Naive thymus-derived CD8-positive, alpha-beta T cell (primary cell): ENCODE measurements at regions not wholly inside any gene's neighbourhood (a gene's known extent, or its start where the extent isn't known, plus 50 kb on each side); places are given as distances from the start of the nearest gene placed in this dataset.
A peak's percentile ranks its signal among the peaks of the same experiment; 100 is the strongest.

ENCODE experiments used
- ATAC-seq, 2 donors: fragments of 150-1000 bp; cut with Tn5 transposase in 1 of 2; sonication (Bioruptor Pico), chemical (Tn5 transposase) in 1 of 2; 1 replicate in 1 of 2; 2 replicates in 1 of 2; pipeline ENCODE4 v1.10.0; 2021; ENCODE audit warnings: mild to moderate bottlenecking in 2 of 2, moderate library complexity in 2 of 2
- POLR2A ChIA-PET: fragments of 350-600 bp; sonication (Branson Sonifier 250); formaldehyde crosslinking; loops from one replicate; lab custom pipeline; 2021; ENCODE audit warnings: antibody characterized with exemption; lab: Charles Lee
- DNase-seq, 10 donors: peaks; one replicate each; pipeline versions ENCODE4 v3.0.0 to v3.0.0-alpha.2; 2020 to 2022
- H3K27ac Mint-ChIP-seq, 10 donors: one replicate each; pipeline ENCODE4 v1.8.0; 2020 to 2022; ENCODE audit warnings: mild to moderate bottlenecking in 10 of 10, mixed read lengths in 10 of 10, moderate library complexity in 4 of 10, inconsistent platforms in 1 of 10
- H3K27me3 Mint-ChIP-seq, 5 donors: one replicate each; pipeline ENCODE4 v1.8.0; 2021 to 2022; ENCODE audit warnings: mixed read lengths in 5 of 5
- H3K36me3 Mint-ChIP-seq, 3 donors: one replicate each; pipeline ENCODE4 v1.8.0; 2020 to 2022; ENCODE audit warnings: mixed read lengths in 3 of 3, mild to moderate bottlenecking in 2 of 3, inconsistent platforms in 1 of 3
- H3K4me1 Mint-ChIP-seq, 4 donors: one replicate each; pipeline ENCODE4 v1.8.0; 2021 to 2022; ENCODE audit warnings: mixed read lengths in 4 of 4
- H3K4me3 Mint-ChIP-seq, 10 donors: one replicate each; pipeline ENCODE4 v1.8.0; 2020 to 2022; ENCODE audit warnings: mild to moderate bottlenecking in 10 of 10, mixed read lengths in 10 of 10, moderate library complexity in 6 of 10, inconsistent platforms in 1 of 10
- H3K9me3 Mint-ChIP-seq, 9 donors: one replicate each; pipeline ENCODE4 v1.8.0; 2020 to 2022; ENCODE audit warnings: mixed read lengths in 9 of 9, mild to moderate bottlenecking in 3 of 9, inconsistent platforms in 1 of 9, moderate library complexity in 1 of 9

DNA sequence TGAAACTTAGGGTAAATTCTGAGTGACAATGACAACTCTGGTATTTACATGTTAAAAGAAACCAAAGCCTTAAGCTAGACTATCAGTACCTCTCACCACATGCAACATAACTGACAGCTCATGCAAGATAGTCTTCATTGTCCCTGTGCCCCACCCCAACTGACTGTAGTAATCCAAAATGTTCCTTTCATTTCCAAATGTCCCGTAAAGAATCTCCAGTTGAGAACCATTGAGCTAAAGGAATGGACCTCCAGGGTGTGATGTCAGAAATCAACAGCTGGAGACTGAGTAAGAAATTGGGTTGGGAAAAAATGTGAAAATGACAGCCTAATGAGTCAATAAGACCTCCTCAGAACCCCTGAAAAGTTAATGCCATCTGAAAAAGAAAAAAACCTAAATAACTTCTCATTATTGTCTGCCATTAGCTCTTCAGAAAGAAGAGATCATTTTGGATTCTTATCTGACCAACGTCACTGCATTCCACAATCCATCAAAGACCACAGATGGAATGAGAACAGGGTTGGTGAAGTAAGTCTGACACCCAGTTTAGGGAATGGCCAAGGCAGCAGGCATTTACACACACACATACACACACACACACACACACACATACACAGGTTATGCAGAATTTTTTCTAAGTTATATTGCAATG is 51.7 kb upstream of the ACVR2A start:
- peaks cover 2 to 11% (median 11%) of the 10 kb centered on the region in 4 donors for H3K4me1 Mint-ChIP-seq
- H3K36me3 Mint-ChIP-seq = no peaks in the 10 kb centered on the region
- POLR2A ChIA-PET = no interaction called here
- peaks cover 0 to 4% (median 0%) of the 10 kb centered on the region in 5 donors for H3K27me3 Mint-ChIP-seq
- H3K4me3 Mint-ChIP-seq = no peak overlapping the region
- H3K9me3 Mint-ChIP-seq = no peaks in the 10 kb centered on the region
- H3K27ac Mint-ChIP-seq = no peak overlapping the region
- ATAC-seq (no peak), DNase-seq (no peak)

DNA sequence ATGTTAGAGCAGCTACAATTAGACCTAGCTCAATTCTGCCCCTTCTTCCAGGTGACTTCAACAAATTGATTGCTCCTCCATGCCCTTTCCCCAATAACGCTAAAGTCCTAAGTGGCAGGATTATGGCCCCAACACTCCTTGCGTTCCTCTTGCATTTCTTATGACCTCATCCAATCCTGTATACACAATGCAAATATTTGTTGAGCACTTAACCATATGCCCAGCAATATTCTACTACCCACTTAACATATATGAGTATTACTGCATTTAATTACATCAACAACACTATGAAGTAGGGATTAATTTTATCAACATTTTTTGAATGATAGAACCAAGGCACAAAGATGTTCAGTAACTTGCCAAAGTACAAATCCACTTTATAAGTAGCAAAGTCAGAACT is 54.2 kb upstream of the ACVR2A start:
- no peak overlapping the region for H3K27ac Mint-ChIP-seq
- ATAC-seq = no peak
- DNase-seq = no peak
- peaks cover 0 to 4% (median 0%) of the 10 kb centered on the region in 5 donors for H3K27me3 Mint-ChIP-seq
- no peaks in the 10 kb centered on the region for H3K4me1 Mint-ChIP-seq
- H3K36me3 Mint-ChIP-seq = no peaks in the 10 kb centered on the region
- H3K4me3 Mint-ChIP-seq = no peak overlapping the region
- H3K9me3 Mint-ChIP-seq = no peaks in the 10 kb centered on the region
- POLR2A ChIA-PET = no interaction called here

DNA sequence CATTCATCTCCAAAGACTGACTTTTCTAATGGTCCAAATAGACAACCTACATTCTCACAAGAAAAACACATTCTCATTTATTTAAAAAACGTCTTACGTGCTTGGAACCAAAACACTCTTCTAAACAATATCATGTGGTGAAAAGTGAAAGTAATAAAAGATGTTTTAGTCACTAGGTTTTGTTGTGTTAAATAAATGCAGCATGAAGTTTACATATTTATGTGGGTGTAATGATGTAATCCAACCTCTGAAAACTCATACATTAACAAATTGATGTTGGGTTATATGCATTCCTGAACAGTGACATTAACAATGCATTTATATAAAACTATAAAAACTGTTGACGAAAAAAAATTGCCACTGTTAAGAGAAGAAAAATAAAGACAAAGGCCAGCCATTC is 55.1 kb upstream of the ACVR2A start:
- POLR2A ChIA-PET = no interaction called here
- H3K4me1 Mint-ChIP-seq = no peaks in the 10 kb centered on the region
- peaks cover 0 to 4% (median 0%) of the 10 kb centered on the region in 5 donors for H3K27me3 Mint-ChIP-seq
- H3K27ac Mint-ChIP-seq = no peak overlapping the region
- H3K36me3 Mint-ChIP-seq = no peaks in the 10 kb centered on the region
- H3K4me3 Mint-ChIP-seq = no peak overlapping the region
- H3K9me3 Mint-ChIP-seq = no peaks in the 10 kb centered on the region
- no peak for DNase-seq
- ATAC-seq = no peak

DNA sequence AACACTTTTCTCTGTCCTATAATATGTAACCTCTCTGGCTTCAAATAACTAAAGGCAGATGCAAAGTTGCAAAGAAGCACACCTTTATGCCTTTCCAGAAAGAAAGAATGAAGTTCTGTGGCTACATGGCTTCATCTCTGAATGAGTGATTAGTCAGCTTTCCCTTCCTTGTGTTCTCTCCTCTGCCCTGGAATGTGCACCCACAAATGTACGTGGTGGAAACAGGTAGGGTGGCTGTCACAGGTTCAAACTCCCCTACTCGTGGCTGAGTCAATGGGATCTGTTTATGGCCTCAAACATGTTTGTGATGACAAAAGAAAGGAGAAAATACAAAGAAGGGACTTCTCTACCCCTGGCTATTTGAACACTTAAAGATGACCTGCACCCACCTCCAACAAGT is 55.5 kb upstream of the ACVR2A start:
- ATAC-seq (no peak), DNase-seq (no peak)
- POLR2A ChIA-PET = no interaction called here
- Mint-ChIP-seq H3K9me3 (no peaks in the 10 kb centered on the region), H3K27ac (no peak overlapping the region), H3K4me1 (no peaks in the 10 kb centered on the region), H3K27me3 (peaks cover 0 to 4% (median 0%) of the 10 kb centered on the region in 5 donors), H3K4me3 (no peak overlapping the region), H3K36me3 (no peaks in the 10 kb centered on the region)

DNA sequence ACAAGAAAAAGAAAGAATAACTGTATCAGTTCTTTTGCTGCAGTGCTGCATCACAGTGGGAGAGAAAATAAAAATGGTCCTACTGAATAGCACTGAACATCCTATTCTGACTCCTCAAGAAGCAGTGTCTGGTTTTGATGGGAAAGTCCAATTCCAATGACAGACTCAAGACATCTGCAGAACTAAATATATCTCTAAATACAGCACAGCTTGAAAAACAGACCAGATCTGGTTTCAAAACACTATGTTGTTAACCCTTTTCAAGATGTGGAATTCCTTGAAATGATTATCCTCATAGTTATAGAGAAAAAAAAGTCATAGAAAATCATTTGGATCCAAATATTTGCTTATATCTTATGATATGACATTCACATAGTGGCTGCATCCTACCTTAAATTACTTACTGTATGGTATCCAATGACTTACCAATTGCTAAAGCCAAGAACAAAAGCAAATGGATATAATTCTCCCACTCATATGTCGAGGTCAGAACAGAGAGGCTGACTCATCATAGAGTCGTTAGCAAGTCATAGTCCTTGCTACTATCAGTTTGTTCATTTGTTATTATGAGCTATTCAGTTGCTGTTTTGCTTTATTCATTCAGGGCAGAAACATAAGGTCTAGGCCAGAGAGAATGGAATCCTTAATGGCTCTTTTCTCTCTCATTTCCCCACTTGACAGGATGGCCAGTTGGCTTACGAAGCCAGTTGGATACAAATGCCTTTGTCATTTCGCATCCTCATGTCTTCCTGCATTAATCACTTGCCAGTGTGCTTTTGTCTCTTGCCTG is 62.5 kb upstream of the ACVR2A start:
- POLR2A ChIA-PET = no interaction called here

DNA sequence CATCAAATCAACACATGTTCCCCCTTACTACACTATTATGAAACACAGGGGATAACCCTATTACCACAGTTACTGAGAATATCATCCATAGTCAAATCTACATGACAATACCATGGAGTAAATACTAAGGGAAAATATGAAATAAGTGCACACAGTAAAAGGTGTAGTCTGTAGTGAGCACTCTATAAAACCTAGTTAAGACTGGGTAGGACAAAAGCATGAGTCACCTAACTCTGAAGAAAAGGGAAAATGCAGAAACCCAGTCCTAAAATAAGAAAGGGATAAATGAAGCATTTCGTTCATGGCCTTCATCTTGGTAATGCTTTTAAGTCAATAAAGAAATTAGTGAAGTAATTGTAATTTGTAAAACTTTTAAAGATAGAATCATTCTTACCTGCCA is 65.4 kb upstream of the ACVR2A start:
- Mint-ChIP-seq H3K27me3 (peaks cover 2 to 12% (median 10%) of the 10 kb centered on the region in 5 donors), H3K27ac (no peak overlapping the region)
- DNase-seq = no peak

More for the DNA sequence above, 62.5 kb upstream of the ACVR2A start:
- no peak overlapping the region for H3K4me3 Mint-ChIP-seq
- peaks cover 0 to 3% (median 2%) of the 10 kb centered on the region in 5 donors for H3K27me3 Mint-ChIP-seq
- H3K9me3 Mint-ChIP-seq = no peaks in the 10 kb centered on the region
- ATAC-seq (no peak), DNase-seq (no peak)
- no peaks in the 10 kb centered on the region for H3K36me3 Mint-ChIP-seq
- no peak overlapping the region for H3K27ac Mint-ChIP-seq
- H3K4me1 Mint-ChIP-seq = no peaks in the 10 kb centered on the region

DNA sequence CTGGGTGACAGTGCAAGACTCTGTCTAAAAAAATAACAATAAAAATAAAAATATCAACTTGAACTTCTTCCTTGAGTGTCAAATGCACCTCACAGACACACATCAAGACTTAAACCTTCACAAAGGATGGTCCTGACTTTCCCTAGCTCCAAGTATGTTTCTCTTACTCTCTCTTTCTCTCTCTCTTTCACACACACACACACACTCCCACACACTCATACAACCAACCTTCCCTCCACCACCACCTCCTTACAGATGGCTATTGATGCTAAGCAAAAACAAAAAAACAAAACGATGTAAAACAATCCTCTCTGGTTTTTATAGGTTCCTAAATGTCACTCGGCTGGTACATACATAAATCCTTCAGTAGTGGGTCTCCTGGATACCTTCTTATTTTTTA is 67.4 kb upstream of the ACVR2A start:
- H3K27me3 Mint-ChIP-seq = peaks cover 2 to 12% (median 10%) of the 10 kb centered on the region in 5 donors
- H3K4me1 Mint-ChIP-seq = no peaks in the 10 kb centered on the region
- ATAC-seq (no peak), DNase-seq (no peak)
- H3K9me3 Mint-ChIP-seq = no peaks in the 10 kb centered on the region
- POLR2A ChIA-PET = no interaction called here
- no peak overlapping the region for H3K27ac Mint-ChIP-seq
- H3K36me3 Mint-ChIP-seq = no peaks in the 10 kb centered on the region
- no peak overlapping the region for H3K4me3 Mint-ChIP-seq

More for the DNA sequence above, 65.4 kb upstream of the ACVR2A start:
- no peaks in the 10 kb centered on the region for H3K4me1 Mint-ChIP-seq
- no peaks in the 10 kb centered on the region for H3K36me3 Mint-ChIP-seq
- H3K4me3 Mint-ChIP-seq = no peak overlapping the region
- H3K9me3 Mint-ChIP-seq = no peaks in the 10 kb centered on the region
- ATAC-seq = no peak
- POLR2A ChIA-PET = no interaction called here

DNA sequence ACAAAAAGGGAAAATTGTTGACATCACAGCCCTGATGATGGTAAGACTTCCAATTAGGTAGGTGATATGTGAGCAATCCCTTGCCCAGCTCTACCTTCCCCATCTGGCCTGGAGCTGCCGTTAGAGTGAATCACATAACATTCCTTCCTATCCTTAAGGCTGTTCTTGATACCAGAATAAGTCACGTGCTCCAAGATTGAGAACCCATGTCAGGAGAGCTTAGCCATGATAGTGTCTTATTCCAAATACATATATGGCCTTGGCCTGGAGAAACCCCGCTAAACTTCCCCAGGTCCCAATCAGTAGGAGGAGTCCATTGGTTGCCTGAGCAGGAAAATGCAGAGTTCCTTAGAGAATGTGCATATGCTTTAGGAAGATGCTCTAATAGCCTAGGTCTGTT is 70.0 kb upstream of the ACVR2A start:
- Mint-ChIP-seq H3K27me3 (peaks cover 2 to 12% (median 10%) of the 10 kb centered on the region in 5 donors), H3K4me1 (no peaks in the 10 kb centered on the region), H3K36me3 (no peaks in the 10 kb centered on the region), H3K9me3 (peaks cover 0 to 2% (median 0%) of the 10 kb centered on the region in 9 donors), H3K4me3 (no peak overlapping the region), H3K27ac (peak overlapping the region in 1 of 10 donors; percentile 25)
- POLR2A ChIA-PET = no interaction called here
- ATAC-seq (no peak), DNase-seq (no peak)

DNA sequence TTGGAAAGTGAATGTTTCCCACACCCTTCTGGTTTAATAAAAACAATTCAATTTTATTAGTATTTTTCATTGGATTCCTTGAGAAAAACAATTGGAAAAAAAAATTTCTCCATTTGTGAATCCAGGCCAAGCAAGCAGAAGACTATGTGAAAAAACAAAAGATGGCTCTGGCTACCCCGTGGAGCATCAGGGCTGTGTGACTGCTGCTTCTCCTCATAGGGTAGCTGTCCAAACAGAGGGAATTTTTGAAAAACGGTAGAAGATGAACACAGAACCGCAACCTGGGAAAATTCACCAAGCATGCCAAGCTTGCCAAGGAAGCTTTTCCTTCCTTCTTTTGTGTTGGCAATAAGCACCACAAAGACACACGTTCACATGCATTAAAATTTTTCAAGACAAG is 71.3 kb upstream of the ACVR2A start:
- peaks cover 0 to 9% (median 0%) of the 10 kb centered on the region in 9 donors for H3K9me3 Mint-ChIP-seq
- H3K4me1 Mint-ChIP-seq = no peaks in the 10 kb centered on the region
- H3K27me3 Mint-ChIP-seq = peaks cover 2 to 12% (median 10%) of the 10 kb centered on the region in 5 donors
- no peak for DNase-seq
- H3K36me3 Mint-ChIP-seq = no peaks in the 10 kb centered on the region
- no peak overlapping the region for H3K4me3 Mint-ChIP-seq
- POLR2A ChIA-PET = no interaction called here
- H3K27ac Mint-ChIP-seq = no peak overlapping the region
- ATAC-seq = no peak

DNA sequence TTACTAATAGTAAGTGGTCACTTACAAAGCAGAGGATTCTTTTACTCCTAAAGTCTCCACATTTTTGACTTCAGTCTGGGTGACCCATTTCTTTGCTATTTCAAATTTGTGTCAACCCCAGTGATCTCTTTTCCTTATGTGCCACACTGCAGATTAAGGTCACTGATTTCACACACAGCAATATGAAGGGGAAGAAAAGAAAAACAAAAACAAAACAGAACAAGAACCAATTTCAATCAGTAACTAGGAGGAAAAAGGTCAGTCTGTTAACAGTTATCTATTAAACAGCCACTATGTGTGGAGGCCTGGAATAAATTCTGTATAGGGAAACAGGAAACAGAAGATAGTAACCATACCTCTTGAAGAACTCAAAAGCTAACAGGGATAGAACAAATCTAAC is 72.0 kb upstream of the ACVR2A start:
- H3K27ac Mint-ChIP-seq = no peak overlapping the region
- H3K36me3 Mint-ChIP-seq = no peaks in the 10 kb centered on the region
- ATAC-seq = no peak
- no peak overlapping the region for H3K4me3 Mint-ChIP-seq
- no peaks in the 10 kb centered on the region for H3K4me1 Mint-ChIP-seq
- POLR2A ChIA-PET = no interaction called here
- DNase-seq = no peak
- peaks cover 0 to 9% (median 0%) of the 10 kb centered on the region in 9 donors for H3K9me3 Mint-ChIP-seq
- H3K27me3 Mint-ChIP-seq = peaks cover 2 to 12% (median 10%) of the 10 kb centered on the region in 5 donors

DNA sequence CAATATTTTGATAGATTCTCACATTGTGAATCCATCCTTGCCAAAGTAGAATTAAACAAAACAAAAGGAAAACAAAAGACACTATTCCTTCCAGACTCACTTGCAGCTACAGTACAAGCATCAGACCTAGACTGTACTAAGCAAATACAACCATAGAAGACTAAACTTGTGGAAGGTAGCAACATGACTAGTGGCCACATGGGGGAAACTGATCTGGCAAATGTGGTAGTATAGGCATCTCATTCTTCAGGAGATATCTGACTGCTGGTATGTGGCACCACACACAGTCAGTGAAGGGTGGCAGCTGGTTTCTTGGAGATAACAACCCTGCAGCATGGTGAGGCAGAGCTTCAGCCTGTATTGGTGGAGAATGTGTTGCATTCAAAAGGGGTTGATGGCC is 81.0 kb upstream of the ACVR2A start:
- POLR2A ChIA-PET = no interaction called here

DNA sequence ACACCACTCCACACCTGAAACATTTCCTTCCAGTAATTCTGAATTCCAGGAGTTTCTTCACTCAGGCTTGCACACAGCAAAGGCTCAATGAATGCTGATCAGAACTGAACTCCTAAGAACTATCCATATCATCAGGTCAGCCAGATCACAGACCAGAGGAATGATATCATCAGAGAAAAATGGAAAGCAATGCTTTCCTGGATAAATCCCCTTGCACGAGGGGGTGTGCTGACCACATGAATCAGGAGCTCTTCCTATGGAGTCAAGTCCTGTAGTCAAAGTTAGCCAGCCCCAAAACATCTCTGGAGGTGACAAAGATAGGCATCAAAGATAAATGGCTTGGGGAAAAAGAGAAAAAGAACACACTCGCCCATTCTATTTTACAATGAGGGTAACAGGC is 83.8 kb upstream of the ACVR2A start:
- POLR2A ChIA-PET = no interaction called here
- H3K4me3 Mint-ChIP-seq = no peak overlapping the region

More for the DNA sequence above, 81.0 kb upstream of the ACVR2A start:
- peaks cover 0 to 6% (median 3%) of the 10 kb centered on the region in 5 donors for H3K27me3 Mint-ChIP-seq
- no peak for ATAC-seq
- H3K36me3 Mint-ChIP-seq = peaks cover 0 to 4% (median 0%) of the 10 kb centered on the region in 3 donors
- H3K4me1 Mint-ChIP-seq = no peaks in the 10 kb centered on the region
- no peak for DNase-seq
- H3K9me3 Mint-ChIP-seq = peaks cover 0 to 10% (median 2%) of the 10 kb centered on the region in 9 donors
- H3K27ac Mint-ChIP-seq = no peak overlapping the region
- no peak overlapping the region for H3K4me3 Mint-ChIP-seq

DNA sequence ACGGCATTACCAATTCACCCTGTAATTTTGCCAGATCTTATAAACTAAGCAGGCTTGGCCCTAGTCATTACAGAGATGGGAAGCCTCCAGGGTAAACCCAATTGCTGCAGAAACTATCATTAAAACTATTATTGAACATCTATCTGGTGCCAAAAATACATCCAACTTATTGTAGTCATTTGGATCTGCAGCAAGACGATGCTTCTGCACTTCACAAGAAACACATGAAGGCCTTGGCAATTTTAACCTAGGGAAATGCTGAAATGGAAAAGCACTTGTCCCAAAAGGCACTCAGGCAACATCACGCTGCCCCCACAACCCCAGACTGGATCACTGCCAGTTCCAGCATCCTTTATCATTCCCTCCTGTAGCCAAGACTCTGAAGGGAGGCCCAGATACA is 85.3 kb upstream of the ACVR2A start:
- Mint-ChIP-seq H3K27ac (no peak overlapping the region), H3K4me1 (no peaks in the 10 kb centered on the region), H3K36me3 (no peaks in the 10 kb centered on the region), H3K27me3 (peaks cover 0 to 6% (median 3%) of the 10 kb centered on the region in 5 donors), H3K9me3 (peaks cover 0 to 5% (median 0%) of the 10 kb centered on the region in 9 donors), H3K4me3 (no peak overlapping the region)
- ATAC-seq (no peak), DNase-seq (no peak)
- POLR2A ChIA-PET = no interaction called here

More for the DNA sequence above, 83.8 kb upstream of the ACVR2A start:
- DNase-seq (no peak), ATAC-seq (no peak)
- H3K27ac Mint-ChIP-seq = no peak overlapping the region
- peaks cover 0 to 5% (median 3%) of the 10 kb centered on the region in 5 donors for H3K27me3 Mint-ChIP-seq
- peaks cover 0 to 5% (median 0%) of the 10 kb centered on the region in 9 donors for H3K9me3 Mint-ChIP-seq
- no peaks in the 10 kb centered on the region for H3K4me1 Mint-ChIP-seq
- no peaks in the 10 kb centered on the region for H3K36me3 Mint-ChIP-seq
